HepG2 (cell line): ENCODE measurements at regions not wholly inside any gene's neighbourhood (a gene's known extent, or its start where the extent isn't known, plus 50 kb on each side); places are given as distances from the start of the nearest gene placed in this dataset.

Source experiments
- ADNP ChIP-seq: sonication (generic); formaldehyde crosslinking; IDR thresholded peaks from 2 replicates; pipeline ENCODE4 v1.4.0; 2020; ENCODE audit warnings: missing genetic modification reagents
- CCAR2 ChIP-seq: fragments of 200-400 bp; formaldehyde crosslinking; optimal IDR thresholded peaks from 2 replicates; pipeline ENCODE3; 2018; ENCODE audit warnings: low read depth, mild to moderate bottlenecking, low read length, moderate library complexity
- FOXA1 ChIP-seq, 2 experiments: fragments of 450-650 bp in 1 of 2; sonication (generic) in 1 of 2; formaldehyde crosslinking in 1 of 2; IDR thresholded peaks; 2 replicates each; pipeline versions ENCODE4 v1.4.0 to v1.6.1; 2016 to 2020; ENCODE audit warnings: missing genetic modification reagents in 1 of 2
- JUN ChIP-seq: sonication (generic); formaldehyde crosslinking; IDR thresholded peaks from 2 replicates; pipeline ENCODE4 v1.4.0; 2020; ENCODE audit warnings: mild to moderate bottlenecking, missing genetic modification reagents
- RCOR2 ChIP-seq: IDR thresholded peaks from 2 replicates; pipeline ENCODE4 v1.6.1; 2016; ENCODE audit warnings: missing biosample characterization, missing genetic modification reagents
- TCF12 ChIP-seq, 2 experiments: fragments of 450-650 bp in 1 of 2; sonication (generic) in 1 of 2; formaldehyde crosslinking in 1 of 2; IDR thresholded peaks; 2 replicates each; pipeline versions ENCODE4 v1.6.1 to v1.8.0; 2017 to 2022; ENCODE audit warnings: antibody characterized with exemption in 1 of 2, mild to moderate bottlenecking in 1 of 2, missing genetic modification reagents in 1 of 2, moderate library complexity in 1 of 2
- ZC3H4 ChIP-seq: sonication (generic); formaldehyde crosslinking; IDR thresholded peaks from 2 replicates; pipeline ENCODE4 v1.4.0; 2020; ENCODE audit warnings: missing genetic modification reagents, borderline replicate concordance
- ZNF124 ChIP-seq: sonication (generic); formaldehyde crosslinking; IDR thresholded peaks from 2 replicates; pipeline ENCODE4 v1.4.0; 2020; ENCODE audit warnings: missing genetic modification reagents
- ZNF776 ChIP-seq: sonication (generic); formaldehyde crosslinking; IDR thresholded peaks from 2 replicates; pipeline ENCODE4 v1.4.0; 2020; ENCODE audit warnings: mild to moderate bottlenecking, missing genetic modification reagents
- TF ChIP-seq, protein P1 (sequence below): sonication (generic); formaldehyde crosslinking; IDR thresholded peaks from 2 replicates; pipeline ENCODE4 v1.5.1; 2020; ENCODE audit warnings: missing genetic modification reagents, mild to moderate bottlenecking, borderline replicate concordance

DNA sequence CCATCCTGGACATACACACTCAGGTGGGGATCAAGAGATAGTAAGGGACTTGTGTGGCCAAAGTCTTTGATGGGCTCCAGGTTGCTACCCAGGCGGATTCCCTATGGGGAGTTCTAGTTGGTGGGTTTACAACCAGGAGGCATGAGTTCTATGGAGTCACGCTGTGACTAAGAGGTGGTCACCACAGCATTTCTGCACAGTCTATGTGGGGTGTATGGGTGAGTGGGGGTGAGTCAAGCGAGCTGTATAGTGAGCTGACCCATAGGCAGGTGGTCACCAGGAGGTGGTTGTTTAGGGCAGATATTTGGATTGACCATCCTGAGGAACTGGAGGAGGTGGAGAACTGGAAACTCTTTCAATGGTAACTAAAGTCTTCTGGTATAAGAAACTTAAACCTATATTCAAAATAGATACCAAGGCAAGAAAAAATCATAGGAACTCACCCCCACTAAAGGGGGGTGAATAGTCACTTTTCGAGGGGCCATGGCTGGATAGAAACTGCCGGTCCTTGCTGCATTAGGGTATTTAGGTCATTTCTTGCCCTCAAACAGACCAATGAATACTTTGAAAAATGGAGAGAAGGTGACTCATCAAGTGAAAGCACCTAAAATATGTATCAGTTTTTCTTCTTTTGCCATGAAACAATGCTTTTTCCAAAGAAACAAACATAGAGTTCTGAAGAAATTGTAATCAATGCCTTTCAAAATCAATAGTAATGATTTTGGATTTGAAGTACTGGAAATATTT is 84.3 kb upstream of the NRN1 start:
- no peak for TF ChIP-seq TCF12 (IDR thresholded peaks at IDR 0.05)
- TF ChIP-seq TCF12 (CRISPR knock-in tag; IDR thresholded peaks at IDR 0.05), result no peak
- TF ChIP-seq RCOR2 (CRISPR knock-in tag), result no peak
- no peak for TF ChIP-seq ZNF124 (CRISPR knock-in tag)
- TF ChIP-seq JUN (CRISPR knock-in tag), result no peak
- TF ChIP-seq CCAR2, result no peak
- TF ChIP-seq, protein P1, sequence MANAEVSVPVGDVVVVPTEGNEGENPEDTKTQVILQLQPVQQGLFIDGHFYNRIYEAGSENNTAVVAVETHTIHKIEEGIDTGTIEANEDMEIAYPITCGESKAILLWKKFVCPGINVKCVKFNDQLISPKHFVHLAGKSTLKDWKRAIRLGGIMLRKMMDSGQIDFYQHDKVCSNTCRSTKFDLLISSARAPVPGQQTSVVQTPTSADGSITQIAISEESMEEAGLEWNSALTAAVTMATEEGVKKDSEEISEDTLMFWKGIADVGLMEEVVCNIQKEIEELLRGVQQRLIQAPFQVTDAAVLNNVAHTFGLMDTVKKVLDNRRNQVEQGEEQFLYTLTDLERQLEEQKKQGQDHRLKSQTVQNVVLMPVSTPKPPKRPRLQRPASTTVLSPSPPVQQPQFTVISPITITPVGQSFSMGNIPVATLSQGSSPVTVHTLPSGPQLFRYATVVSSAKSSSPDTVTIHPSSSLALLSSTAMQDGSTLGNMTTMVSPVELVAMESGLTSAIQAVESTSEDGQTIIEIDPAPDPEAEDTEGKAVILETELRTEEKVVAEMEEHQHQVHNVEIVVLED, result no peak
- no peak for TF ChIP-seq ZC3H4
- no peak for TF ChIP-seq ADNP
- no peak for TF ChIP-seq FOXA1 (IDR thresholded peaks at IDR 0.05)
- TF ChIP-seq FOXA1 (CRISPR knock-in tag; IDR thresholded peaks at IDR 0.05), result no peak
- TF ChIP-seq ZNF776, result no peak
